ENCODE measurements at regions not wholly inside any gene's neighbourhood (a gene's known extent, or its start where the extent isn't known, plus 50 kb on each side); places are given as distances from the start of the nearest gene placed in this dataset.

DNA sequence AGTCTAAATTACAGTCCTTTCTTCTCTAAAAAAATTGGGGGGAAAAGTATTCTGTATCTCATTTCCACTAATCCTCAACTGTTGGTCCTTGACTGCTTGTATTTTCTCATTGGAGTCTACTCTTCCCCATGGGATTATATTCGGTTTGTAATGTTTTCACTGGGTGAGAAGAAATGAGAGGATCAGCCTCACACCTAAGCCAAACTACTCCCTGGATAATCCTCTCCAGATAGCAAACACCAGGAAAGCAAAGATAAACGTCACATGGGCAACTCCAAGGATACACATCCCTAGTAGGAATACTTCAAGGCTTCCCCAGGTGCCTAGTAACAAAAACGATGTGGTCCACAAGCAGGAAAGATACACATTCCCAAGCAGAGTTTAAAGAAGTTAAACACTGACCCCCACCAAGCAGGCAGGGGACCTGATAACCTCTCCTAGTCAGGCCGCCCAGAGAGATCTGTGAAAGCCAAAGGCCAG is 53.9 kb upstream of the SOX4 start:
- 39 to 70% (median 61%) methylated on average over 4 of the region's 4 CpGs for WGBS, 5 donors
- Histone ChIP-seq H3K4me3 (no peak overlapping the region), H3K36me3 (no peaks in the 10 kb centered on the region), H3K9me3 (peaks cover 0 to 5% (median 0%) of the 10 kb centered on the region in 4 donors), H3K4me1 (peaks cover 0 to 10% (median 0%) of the 10 kb centered on the region in 4 donors), H3K27ac (no peak overlapping the region), H3K27me3 (no peaks in the 10 kb centered on the region)
- intact Hi-C loops (cut with DNase I; ENCODE audit: low total_unique reads), result no loop called here
- no peak for DNase-seq
- TF ChIP-seq POLR2A (IDR thresholded peaks at IDR 0.05), result no peak
- TF ChIP-seq POLR2AphosphoS5 (IDR thresholded peaks at IDR 0.05), result no peak
- TF ChIP-seq EP300 (IDR thresholded peaks at IDR 0.05), result no peak
- TF ChIP-seq, protein P1, sequence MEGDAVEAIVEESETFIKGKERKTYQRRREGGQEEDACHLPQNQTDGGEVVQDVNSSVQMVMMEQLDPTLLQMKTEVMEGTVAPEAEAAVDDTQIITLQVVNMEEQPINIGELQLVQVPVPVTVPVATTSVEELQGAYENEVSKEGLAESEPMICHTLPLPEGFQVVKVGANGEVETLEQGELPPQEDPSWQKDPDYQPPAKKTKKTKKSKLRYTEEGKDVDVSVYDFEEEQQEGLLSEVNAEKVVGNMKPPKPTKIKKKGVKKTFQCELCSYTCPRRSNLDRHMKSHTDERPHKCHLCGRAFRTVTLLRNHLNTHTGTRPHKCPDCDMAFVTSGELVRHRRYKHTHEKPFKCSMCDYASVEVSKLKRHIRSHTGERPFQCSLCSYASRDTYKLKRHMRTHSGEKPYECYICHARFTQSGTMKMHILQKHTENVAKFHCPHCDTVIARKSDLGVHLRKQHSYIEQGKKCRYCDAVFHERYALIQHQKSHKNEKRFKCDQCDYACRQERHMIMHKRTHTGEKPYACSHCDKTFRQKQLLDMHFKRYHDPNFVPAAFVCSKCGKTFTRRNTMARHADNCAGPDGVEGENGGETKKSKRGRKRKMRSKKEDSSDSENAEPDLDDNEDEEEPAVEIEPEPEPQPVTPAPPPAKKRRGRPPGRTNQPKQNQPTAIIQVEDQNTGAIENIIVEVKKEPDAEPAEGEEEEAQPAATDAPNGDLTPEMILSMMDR (IDR thresholded peaks at IDR 0.05), result no peak
